Transverse colon (tissue), 4 donors: ENCODE measurements at regions not wholly inside any gene's neighbourhood (a gene's known extent, or its start where the extent isn't known, plus 50 kb on each side); places are given as distances from the start of the nearest gene placed in this dataset.

ENCODE experiments used
- CTCF ChIP-seq, 5 experiments: fragments of 200-600 bp in 3 of 5; fragments of 450-650 bp in 2 of 5; sonication (generic) in 3 of 5; IDR thresholded peaks; 1 replicate in 2 of 5; 2 replicates in 3 of 5; pipeline ENCODE4 v1.5.1; 2016 to 2017; ENCODE audit warnings: antibody characterized with exemption in 5 of 5, inconsistent platforms in 3 of 5, mild to moderate bottlenecking in 2 of 5, moderate library complexity in 1 of 5
- EP300 ChIP-seq: sonication (generic); formaldehyde crosslinking; IDR thresholded peaks from one replicate; pipeline ENCODE4 v1.6.1; 2017; ENCODE audit warnings: antibody characterized with exemption, low read depth
- POLR2A ChIP-seq: fragments of 450-650 bp; IDR thresholded peaks from one replicate; pipeline ENCODE4 v1.6.1; 2016; ENCODE audit warnings: antibody characterized with exemption, mild to moderate bottlenecking, moderate library complexity
- POLR2AphosphoS5 ChIP-seq, 3 donors: sonication (generic); formaldehyde crosslinking; IDR thresholded peaks; one replicate each; pipeline ENCODE4 v1.6.1; 2016; ENCODE audit warnings: antibody characterized with exemption in 3 of 3

DNA sequence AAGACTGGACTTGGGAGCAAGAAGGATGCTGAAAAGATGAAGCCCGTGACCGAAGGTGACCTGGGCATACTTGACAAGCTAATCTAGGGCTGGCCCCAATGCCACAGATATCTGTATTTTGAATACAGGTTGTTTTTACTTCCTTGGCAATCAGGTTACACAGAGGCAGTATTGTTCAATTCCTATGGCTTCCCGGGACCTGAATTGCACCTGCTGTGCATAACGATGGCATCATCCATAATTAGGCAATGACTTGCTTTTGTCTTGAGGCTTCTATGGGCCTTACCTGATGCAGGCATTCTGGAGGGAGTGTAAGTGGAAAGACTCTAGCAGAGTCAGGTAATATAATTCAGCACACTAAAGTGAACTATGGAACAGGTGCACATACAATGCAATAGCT lies 60.6 kb upstream of the CUL3 start:
- TF ChIP-seq POLR2A: no peak
- no peak for TF ChIP-seq EP300
- no peak for TF ChIP-seq CTCF (IDR thresholded peaks at IDR 0.05)
- peak in 2 of 3 donors; percentile 7 to 66 for TF ChIP-seq POLR2AphosphoS5 (IDR thresholded peaks at IDR 0.05)
